NCI-H510A treated with DMSO at 0.1 percent for 48 hours (cell line): ENCODE measurements at regions not wholly inside any gene's neighbourhood (a gene's known extent, or its start where the extent isn't known, plus 50 kb on each side); places are given as distances from the start of the nearest gene placed in this dataset.
A peak's percentile ranks its signal among the peaks of the same experiment; 100 is the strongest.
"Not testable (repeated sequence)": the region's sequence is repeated elsewhere in the genome, so short reads cannot be mapped to it uniquely, and the experiment has no call there.

Experiments
- DNase-seq: peaks from one replicate; lab custom pipeline; 2025; lab: John Stamatoyannopoulos, UW

- DNase-seq = not testable (repeated sequence)
Measured at GRCh38 chrX:129084291-129084690, 439.0 kb downstream of the SMARCA1 start.

DNA sequence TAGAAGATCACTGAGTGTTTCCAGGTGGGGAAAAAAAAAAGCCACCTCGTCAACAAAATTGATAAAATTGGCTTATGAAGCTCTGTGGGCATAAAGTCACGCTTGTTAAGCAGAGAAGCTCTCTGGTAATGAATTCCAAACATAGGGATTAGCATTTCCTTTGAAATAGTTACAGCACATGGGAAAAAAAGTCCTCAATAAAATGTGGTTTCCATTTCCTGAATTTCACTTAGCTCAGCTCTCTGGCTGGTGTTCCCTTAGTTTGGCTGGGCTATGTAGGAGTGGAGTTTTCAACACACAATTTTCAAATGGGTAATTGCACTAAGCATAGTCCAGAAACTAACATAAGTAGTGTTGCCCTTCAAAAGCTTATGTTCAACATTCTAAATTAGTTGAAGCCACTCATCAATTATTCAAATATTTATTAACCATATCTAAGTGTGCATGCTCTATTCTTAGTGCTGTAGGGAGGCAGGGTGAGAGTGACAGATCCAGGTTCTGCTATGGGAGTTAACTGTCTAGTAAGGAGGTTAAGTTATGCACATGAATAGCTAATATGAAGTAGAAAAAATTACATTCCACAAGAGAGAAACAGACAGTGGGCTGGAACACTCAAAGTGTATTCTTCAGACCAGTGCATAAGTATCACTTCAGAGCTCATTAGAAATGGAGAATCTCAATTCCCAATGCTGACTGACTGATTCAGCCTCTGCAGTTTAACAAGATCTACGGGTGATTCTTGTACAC, 445.7 kb downstream of the SMARCA1 start:
- DNase-seq = no peak

- no peak for DNase-seq
Measured at GRCh38 chrX:129071390-129071789, 451.9 kb downstream of the SMARCA1 start.

GRCh38 chrX:129065895-129066294, 457.4 kb downstream of the SMARCA1 start:
- DNase-seq = no peak

DNA sequence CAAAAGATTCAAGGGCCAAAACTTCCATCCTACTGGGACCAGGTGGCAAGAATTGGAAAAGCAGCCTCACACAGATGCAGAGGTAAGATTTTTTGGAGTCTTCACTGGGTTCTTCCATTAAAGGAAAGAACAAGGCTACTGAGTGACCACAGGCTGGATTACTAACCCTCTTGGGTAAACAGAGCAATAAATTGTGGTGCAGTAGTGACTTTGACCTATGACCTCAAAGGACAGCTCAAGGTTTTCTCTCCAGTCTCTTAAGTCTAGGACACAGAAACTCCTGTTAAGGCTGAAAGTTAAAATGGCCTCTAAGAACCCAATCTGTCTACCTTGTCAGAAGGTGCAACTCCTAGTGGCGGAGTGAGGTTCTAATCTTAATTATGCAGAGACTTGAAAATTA, 464.9 kb downstream of the SMARCA1 start:
- no peak for DNase-seq

- no peak for DNase-seq
Measured at GRCh38 chrX:129043138-129043537, 480.2 kb downstream of the SMARCA1 start.

DNA sequence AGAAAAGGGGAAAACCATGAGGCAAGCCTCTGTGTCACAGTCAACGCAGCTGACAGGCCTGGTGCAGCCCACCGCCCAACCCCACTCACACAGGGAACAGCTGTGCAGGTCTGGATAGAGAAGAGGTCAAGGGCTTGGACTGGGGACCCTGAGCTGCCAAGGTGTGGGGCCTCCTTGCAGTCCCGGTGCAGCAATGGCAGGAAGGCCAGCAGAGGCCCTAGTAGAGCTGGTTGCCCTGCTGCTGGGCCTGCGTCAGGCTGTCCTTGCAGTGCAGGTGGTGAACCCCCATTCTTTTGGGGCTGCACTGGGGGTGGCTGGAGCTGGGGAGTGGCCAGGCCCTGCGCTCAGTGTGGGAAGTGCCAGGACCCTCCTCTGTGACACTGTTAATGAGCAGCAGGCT, 482.0 kb downstream of the SMARCA1 start:
- DNase-seq = no peak

- DNase-seq = no peak
Measured at GRCh38 chrX:129040124-129040523, 483.2 kb downstream of the SMARCA1 start.

GRCh38 chrX:129039176-129039575, 484.1 kb downstream of the SMARCA1 start:
- no peak for DNase-seq

- no peak for DNase-seq
Measured at GRCh38 chrX:129037389-129037788, 485.9 kb downstream of the SMARCA1 start.

GRCh38 chrX:129035180-129035579, 488.1 kb downstream of the SMARCA1 start:
- no peak for DNase-seq

- no peak for DNase-seq
Measured at GRCh38 chrX:129034196-129034595, 489.1 kb downstream of the SMARCA1 start.

GRCh38 chrX:129026202-129026601, 497.1 kb downstream of the SMARCA1 start:
- no peak for DNase-seq

DNA sequence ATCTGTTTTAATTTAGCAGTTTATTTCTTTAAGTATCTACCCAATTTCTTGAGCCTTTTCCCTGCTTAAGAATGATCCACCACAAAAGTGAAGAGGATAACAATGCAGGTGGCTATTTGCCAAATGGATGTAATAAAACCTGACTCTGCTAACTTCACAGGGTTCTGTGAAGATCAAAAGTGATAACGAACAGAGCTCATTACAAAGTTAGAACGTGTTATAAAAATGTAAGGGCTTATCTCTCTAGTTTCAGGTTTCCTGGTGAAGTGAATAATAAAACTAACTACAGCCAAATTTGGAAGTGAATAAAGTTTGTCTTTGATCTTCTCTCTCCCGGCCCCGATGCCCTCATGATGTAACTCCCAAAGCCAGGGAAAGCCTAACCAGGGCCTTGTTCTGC, 497.9 kb downstream of the SMARCA1 start:
- DNase-seq = no peak

- DNase-seq = no peak
Measured at GRCh38 chrX:129019412-129019811, 503.9 kb downstream of the SMARCA1 start.

DNA sequence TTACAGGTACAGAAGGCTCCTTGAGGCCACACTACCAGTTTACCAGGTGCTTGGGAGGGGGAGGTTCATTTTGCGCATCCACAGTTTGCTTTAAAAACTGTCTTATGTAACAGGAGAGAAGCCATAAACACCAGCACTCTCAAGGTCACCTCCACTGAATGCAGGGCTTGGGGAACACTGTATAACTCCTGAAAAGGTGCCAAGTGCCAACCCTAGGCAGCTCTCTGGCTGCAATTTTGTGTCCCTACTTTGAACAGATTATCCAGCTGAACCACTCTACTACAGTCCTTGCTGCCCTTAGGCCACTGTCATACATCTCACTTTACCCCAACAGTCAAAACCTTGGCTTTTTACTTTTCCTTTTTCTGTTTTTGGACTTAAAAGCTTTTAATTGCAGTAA, 507.9 kb downstream of the SMARCA1 start:
- no peak for DNase-seq

GRCh38 chrX:129013574-129013973, 509.7 kb downstream of the SMARCA1 start:
- DNase-seq = no peak

GRCh38 chrX:129007631-129008030, 515.7 kb downstream of the SMARCA1 start:
- DNase-seq = no peak

DNA sequence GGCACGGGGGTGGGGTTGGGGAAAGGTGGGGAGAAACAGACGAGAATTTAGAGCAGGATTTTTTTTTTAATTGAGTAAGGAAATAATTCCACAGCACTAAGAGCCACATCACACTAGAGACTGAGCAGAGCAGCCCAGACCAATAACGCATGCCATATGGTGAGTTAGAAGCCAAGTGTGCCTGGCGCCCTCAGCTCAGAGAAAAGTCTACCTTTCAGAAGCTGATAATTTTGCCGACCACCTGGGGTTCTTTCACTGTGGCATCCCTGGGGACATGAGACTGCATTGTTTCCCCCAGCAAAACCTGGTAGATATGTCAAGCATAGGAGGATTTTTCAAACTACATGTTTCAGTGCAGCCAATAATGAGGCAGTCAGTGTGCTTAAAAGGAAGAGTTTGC, 516.8 kb downstream of the SMARCA1 start:
- DNase-seq = no peak

DNA sequence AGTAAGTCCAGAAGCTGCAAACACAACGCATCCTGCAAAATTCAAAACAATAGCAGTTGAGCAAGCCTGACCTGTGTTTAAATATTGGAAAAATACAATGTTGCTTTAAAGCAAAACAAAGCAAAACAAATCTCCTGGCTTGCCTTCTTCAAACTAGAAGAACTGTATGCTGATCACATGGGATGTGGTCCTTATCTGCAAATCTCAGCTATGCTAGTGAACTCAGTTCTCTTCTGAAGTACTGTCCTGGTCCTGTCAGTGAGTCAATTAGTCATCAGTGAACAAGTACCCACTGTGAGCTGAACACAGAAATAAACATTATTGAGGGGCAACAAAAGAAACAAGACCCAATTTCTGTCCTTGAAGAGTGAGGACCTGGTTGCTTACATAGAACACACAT, 522.5 kb downstream of the SMARCA1 start:
- DNase-seq = no peak

- peak; percentile 81 for DNase-seq
Measured at GRCh38 chrX:129000018-129000417, 523.3 kb downstream of the SMARCA1 start.

DNA sequence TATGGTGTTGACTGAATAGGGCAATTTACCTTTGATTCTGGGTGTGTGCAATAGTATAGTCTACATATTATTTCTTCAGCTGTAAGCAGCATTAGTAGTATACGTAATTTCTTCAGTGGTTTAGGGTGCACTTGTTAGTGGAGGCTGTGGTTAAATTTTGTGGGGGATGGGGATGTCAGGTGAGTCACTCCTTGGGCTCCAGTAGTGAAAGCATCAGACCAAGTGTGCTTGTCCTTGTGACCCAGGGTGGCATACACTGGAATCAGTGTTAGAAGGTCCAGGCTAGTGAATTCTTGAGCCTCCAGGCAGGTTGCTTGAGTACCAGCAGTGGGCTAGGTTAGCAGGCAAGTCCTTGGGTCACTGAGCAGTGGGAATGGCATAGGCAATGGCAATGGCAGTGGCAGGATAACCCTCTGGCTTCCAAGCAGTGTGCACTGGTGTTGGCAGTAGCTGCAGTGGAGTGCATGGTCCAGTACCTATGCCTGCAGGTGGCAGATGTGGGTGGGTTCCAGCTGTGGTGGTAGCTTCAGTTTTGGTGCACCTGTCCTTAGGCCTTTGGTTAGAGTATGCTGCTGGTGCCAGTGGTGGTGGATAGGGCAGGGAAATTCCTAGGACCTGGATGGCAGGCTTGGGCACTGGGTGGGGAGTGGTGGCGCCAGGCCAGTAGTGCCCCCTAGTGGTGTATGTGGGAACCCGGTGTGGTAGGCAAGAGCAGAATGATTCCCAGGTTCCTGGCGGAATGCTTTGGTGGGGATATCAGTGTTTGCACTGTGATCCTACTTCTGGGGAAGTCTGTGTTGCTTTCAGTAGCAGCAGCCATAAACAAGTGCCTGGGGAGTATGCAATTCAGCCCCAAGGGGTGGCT, 531.0 kb downstream of the SMARCA1 start:
- DNase-seq = no peak

- DNase-seq = peak; percentile 43
Measured at GRCh38 chrX:128975745-128976144, 547.5 kb downstream of the SMARCA1 start.
